Keratinocyte (primary cell): ENCODE measurements at regions not wholly inside any gene's neighbourhood (a gene's known extent, or its start where the extent isn't known, plus 50 kb on each side); places are given as distances from the start of the nearest gene placed in this dataset.

Experiments used
- DNase-seq: peaks from one replicate; pipeline ENCODE4 v3.0.0-alpha.2; 2011; ENCODE audit warnings: low read depth, missing footprints, low spot score
- FAIRE-seq: peaks from 2 replicates; lab custom pipeline; 2011; peaks lifted over from hg19 to GRCh38; lab: Jason Lieb, UNC
- H2AFZ ChIP-seq: 2 replicates; pipeline ENCODE4 v1.6.0; 2012; ENCODE audit warnings: low read length, control low read depth, inconsistent platforms; ENCODE audit not compliant: control insufficient read depth
- H3K27ac ChIP-seq: 2 replicates; pipeline ENCODE4 v1.5.1; 2011; ENCODE audit warnings: low read length; ENCODE audit not compliant: control insufficient read depth, insufficient read depth
- H3K27me3 ChIP-seq: 3 replicates; pipeline ENCODE4 v1.6.0; 2011; ENCODE audit warnings: low read length; ENCODE audit not compliant: control insufficient read depth, insufficient read depth; ENCODE audit errors: extremely low read depth
- H3K36me3 ChIP-seq, 2 experiments: 2 replicates in 1 of 2; 3 replicates in 1 of 2; pipeline ENCODE4 v1.5.1; 2011; ENCODE audit warnings: low read length in 2 of 2, mild to moderate bottlenecking in 1 of 2; ENCODE audit not compliant: control insufficient read depth in 2 of 2, insufficient read depth in 2 of 2; ENCODE audit errors: extremely low read depth in 1 of 2
- H3K4me1 ChIP-seq: 3 replicates; pipeline ENCODE4 v1.5.1; 2011; ENCODE audit warnings: low read length; ENCODE audit not compliant: control insufficient read depth, insufficient read depth; ENCODE audit errors: extremely low read depth
- H3K4me2 ChIP-seq: 3 replicates; pipeline ENCODE4 v1.6.0; 2011; ENCODE audit warnings: low read depth, low read length; ENCODE audit not compliant: control insufficient read depth, insufficient read depth; ENCODE audit errors: extremely low read depth
- H3K4me3 ChIP-seq, 3 experiments: fragments of 200-600 bp in 1 of 3; sonication (generic) in 1 of 3; 2 replicates in 2 of 3; 3 replicates in 1 of 3; pipeline ENCODE4 v1.5.1; 2011 to 2016; ENCODE audit warnings: low read length in 3 of 3, mild to moderate bottlenecking in 3 of 3, control low read depth in 2 of 3, inconsistent platforms in 1 of 3, low read depth in 1 of 3, mixed read lengths in 1 of 3, mixed run types in 1 of 3, moderate library complexity in 1 of 3; ENCODE audit not compliant: control insufficient read depth in 2 of 3, insufficient read depth in 2 of 3; ENCODE audit errors: extremely low read depth in 1 of 3
- H3K79me2 ChIP-seq: 2 replicates; pipeline ENCODE4 v1.6.0; 2012; ENCODE audit warnings: low read length; ENCODE audit not compliant: control insufficient read depth, insufficient read depth
- H3K9ac ChIP-seq: 3 replicates; pipeline ENCODE4 v1.6.0; 2011; ENCODE audit warnings: low read length; ENCODE audit not compliant: control insufficient read depth, insufficient read depth; ENCODE audit errors: extremely low read depth
- H3K9me1 ChIP-seq: 3 replicates; pipeline ENCODE4 v1.6.0; 2011; ENCODE audit warnings: low read length; ENCODE audit not compliant: control insufficient read depth, insufficient read depth; ENCODE audit errors: extremely low read depth
- H3K9me3 ChIP-seq: 2 replicates; pipeline ENCODE4 v1.5.1; 2012; ENCODE audit warnings: low read depth, low read length; ENCODE audit not compliant: control insufficient read depth
- H4K20me1 ChIP-seq: 3 replicates; pipeline ENCODE4 v1.6.0; 2011; ENCODE audit warnings: low read length; ENCODE audit not compliant: control insufficient read depth, insufficient read depth; ENCODE audit errors: extremely low read depth
- CTCF ChIP-seq, 3 experiments: IDR thresholded peaks in 1 of 3; conservative IDR thresholded peaks in 1 of 3; optimal IDR thresholded peaks in 1 of 3; 2 replicates in 2 of 3; 3 replicates in 1 of 3; pipeline versions ENCODE3 to v1.5.1; 2011; ENCODE audit warnings: low read length in 3 of 3, mild to moderate bottlenecking in 3 of 3, moderate library complexity in 2 of 3, control low read depth in 1 of 3, inconsistent platforms in 1 of 3; ENCODE audit not compliant: insufficient read depth in 2 of 3; ENCODE audit errors: extremely low read depth in 1 of 3
- EZH2 ChIP-seq: IDR thresholded peaks from one replicate; pipeline ENCODE4 v1.6.1; 2012; ENCODE audit warnings: inconsistent platforms, mild to moderate bottlenecking, low read length, moderate library complexity
- dilution Hi-C: fragments of 300-500 bp; cut with MboI; formaldehyde crosslinking; loops from one replicate; pipeline ENCODE4 v1.7.0; 2020; ENCODE audit warnings: low sequenced_read_pairs; ENCODE audit not compliant: extremely low pct_ligation_motif_present

GRCh38 chr16:87062569-87063442 lies 254.4 kb downstream of the C16orf95 start:
- no peak overlapping the region for H3K9ac ChIP-seq
- dilution Hi-C loops, result no loop called here
- no peaks in the 10 kb centered on the region for H3K9me1 ChIP-seq
- H3K79me2 ChIP-seq, result no peaks in the 10 kb centered on the region
- H3K4me2 ChIP-seq, result no peak overlapping the region
- peaks cover 2% of the 10 kb centered on the region for H3K27me3 ChIP-seq
- H3K27ac ChIP-seq, result no peak overlapping the region
- H3K9me3 ChIP-seq, result no peaks in the 10 kb centered on the region
- no peak for FAIRE-seq
- no peaks in the 10 kb centered on the region for H4K20me1 ChIP-seq
- TF ChIP-seq EZH2 (no peak), CTCF (optimal IDR thresholded peaks at IDR 0.05 in 1 of 3, IDR thresholded peaks at IDR 0.05 in 1 of 3, conservative IDR thresholded peaks at IDR 0.05 in 1 of 3; ENCODE audit: extremely low read depth in 1 of 3, insufficient read depth in 2 of 3, low read length in 3 of 3) (peak; percentile 77 to 90 (median 81))
- H2AFZ ChIP-seq, result no peak overlapping the region
- H3K4me1 ChIP-seq, result no peaks in the 10 kb centered on the region
- H3K36me3 ChIP-seq, result no peaks in the 10 kb centered on the region
- DNase-seq, result peak; percentile 13
- H3K4me3 ChIP-seq, result no peak overlapping the region

GRCh38 chr16:87063543-87063942 lies 253.6 kb downstream of the C16orf95 start:
- Histone ChIP-seq H3K27me3 (peaks cover 2% of the 10 kb centered on the region), H3K9me3 (no peaks in the 10 kb centered on the region), H3K4me2 (no peak overlapping the region), H3K9ac (no peak overlapping the region), H3K27ac (no peak overlapping the region), H4K20me1 (no peaks in the 10 kb centered on the region), H3K36me3 (no peaks in the 10 kb centered on the region), H3K79me2 (no peaks in the 10 kb centered on the region), H2AFZ (no peak overlapping the region), H3K4me3 (no peak overlapping the region), H3K9me1 (no peaks in the 10 kb centered on the region), H3K4me1 (no peaks in the 10 kb centered on the region)
- TF ChIP-seq CTCF (optimal IDR thresholded peaks at IDR 0.05 in 1 of 3, IDR thresholded peaks at IDR 0.05 in 1 of 3, conservative IDR thresholded peaks at IDR 0.05 in 1 of 3; ENCODE audit: extremely low read depth in 1 of 3, insufficient read depth in 2 of 3, low read length in 3 of 3) (no peak), EZH2 (no peak)
- dilution Hi-C loops, result no loop called here
- DNase-seq (no peak), FAIRE-seq (no peak)
